ENCODE measurements at regions not wholly inside any gene's neighbourhood (a gene's known extent, or its start where the extent isn't known, plus 50 kb on each side); places are given as distances from the start of the nearest gene placed in this dataset.
"Not testable (repeated sequence)": the region's sequence is repeated elsewhere in the genome, so short reads cannot be mapped to it uniquely, and the experiment has no call there.

DNA sequence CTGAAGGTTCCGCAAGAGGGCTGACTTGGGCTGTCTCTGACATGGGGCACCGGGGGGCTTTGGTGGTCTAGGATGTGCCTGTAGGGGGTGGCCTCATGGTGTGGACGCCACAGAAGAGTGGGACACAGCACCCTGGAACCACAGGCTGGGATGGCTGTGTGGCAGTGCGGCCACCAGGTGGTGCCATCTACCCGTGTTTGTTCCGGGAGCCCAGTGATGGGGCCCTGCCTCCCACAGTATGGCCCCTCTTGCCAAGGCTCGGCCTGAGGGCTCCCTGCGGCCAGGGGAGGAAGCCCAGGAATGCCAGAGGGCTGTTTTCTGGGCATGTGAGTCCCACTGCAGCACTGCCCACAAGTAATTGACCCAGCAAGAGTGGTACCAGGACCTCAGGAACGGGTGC is 180.2 kb upstream of the AKAP13 start:
- TF ChIP-seq, protein P1, sequence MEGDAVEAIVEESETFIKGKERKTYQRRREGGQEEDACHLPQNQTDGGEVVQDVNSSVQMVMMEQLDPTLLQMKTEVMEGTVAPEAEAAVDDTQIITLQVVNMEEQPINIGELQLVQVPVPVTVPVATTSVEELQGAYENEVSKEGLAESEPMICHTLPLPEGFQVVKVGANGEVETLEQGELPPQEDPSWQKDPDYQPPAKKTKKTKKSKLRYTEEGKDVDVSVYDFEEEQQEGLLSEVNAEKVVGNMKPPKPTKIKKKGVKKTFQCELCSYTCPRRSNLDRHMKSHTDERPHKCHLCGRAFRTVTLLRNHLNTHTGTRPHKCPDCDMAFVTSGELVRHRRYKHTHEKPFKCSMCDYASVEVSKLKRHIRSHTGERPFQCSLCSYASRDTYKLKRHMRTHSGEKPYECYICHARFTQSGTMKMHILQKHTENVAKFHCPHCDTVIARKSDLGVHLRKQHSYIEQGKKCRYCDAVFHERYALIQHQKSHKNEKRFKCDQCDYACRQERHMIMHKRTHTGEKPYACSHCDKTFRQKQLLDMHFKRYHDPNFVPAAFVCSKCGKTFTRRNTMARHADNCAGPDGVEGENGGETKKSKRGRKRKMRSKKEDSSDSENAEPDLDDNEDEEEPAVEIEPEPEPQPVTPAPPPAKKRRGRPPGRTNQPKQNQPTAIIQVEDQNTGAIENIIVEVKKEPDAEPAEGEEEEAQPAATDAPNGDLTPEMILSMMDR (conservative IDR thresholded peaks at IDR 0.05; ENCODE audit: low read depth in 2 of 2), result not testable (repeated sequence)
- not testable (repeated sequence) for TF ChIP-seq ZNF114 (CRISPR knock-in tag; IDR thresholded peaks at IDR 0.05); POLR2AphosphoS5 (IDR thresholded peaks at IDR 0.05; ENCODE audit: low read depth); EZH2 (IDR thresholded peaks at IDR 0.05; ENCODE audit: low read depth, unreplicated experiment); JUNB (IDR thresholded peaks at IDR 0.05; ENCODE audit: unreplicated experiment); EZH2phosphoT487 (IDR thresholded peaks at IDR 0.05; ENCODE audit: unreplicated experiment); CREB1 (CRISPR knock-in tag; IDR thresholded peaks at IDR 0.05; ENCODE audit: low read depth); ZNF331 (CRISPR knock-in tag; IDR thresholded peaks at IDR 0.05; ENCODE audit: low read depth)
- TF ChIP-seq, protein P2, sequence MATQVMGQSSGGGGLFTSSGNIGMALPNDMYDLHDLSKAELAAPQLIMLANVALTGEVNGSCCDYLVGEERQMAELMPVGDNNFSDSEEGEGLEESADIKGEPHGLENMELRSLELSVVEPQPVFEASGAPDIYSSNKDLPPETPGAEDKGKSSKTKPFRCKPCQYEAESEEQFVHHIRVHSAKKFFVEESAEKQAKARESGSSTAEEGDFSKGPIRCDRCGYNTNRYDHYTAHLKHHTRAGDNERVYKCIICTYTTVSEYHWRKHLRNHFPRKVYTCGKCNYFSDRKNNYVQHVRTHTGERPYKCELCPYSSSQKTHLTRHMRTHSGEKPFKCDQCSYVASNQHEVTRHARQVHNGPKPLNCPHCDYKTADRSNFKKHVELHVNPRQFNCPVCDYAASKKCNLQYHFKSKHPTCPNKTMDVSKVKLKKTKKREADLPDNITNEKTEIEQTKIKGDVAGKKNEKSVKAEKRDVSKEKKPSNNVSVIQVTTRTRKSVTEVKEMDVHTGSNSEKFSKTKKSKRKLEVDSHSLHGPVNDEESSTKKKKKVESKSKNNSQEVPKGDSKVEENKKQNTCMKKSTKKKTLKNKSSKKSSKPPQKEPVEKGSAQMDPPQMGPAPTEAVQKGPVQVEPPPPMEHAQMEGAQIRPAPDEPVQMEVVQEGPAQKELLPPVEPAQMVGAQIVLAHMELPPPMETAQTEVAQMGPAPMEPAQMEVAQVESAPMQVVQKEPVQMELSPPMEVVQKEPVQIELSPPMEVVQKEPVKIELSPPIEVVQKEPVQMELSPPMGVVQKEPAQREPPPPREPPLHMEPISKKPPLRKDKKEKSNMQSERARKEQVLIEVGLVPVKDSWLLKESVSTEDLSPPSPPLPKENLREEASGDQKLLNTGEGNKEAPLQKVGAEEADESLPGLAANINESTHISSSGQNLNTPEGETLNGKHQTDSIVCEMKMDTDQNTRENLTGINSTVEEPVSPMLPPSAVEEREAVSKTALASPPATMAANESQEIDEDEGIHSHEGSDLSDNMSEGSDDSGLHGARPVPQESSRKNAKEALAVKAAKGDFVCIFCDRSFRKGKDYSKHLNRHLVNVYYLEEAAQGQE (IDR thresholded peaks at IDR 0.05; ENCODE audit: unreplicated experiment), result not testable (repeated sequence)
- TF ChIP-seq, protein P3, sequence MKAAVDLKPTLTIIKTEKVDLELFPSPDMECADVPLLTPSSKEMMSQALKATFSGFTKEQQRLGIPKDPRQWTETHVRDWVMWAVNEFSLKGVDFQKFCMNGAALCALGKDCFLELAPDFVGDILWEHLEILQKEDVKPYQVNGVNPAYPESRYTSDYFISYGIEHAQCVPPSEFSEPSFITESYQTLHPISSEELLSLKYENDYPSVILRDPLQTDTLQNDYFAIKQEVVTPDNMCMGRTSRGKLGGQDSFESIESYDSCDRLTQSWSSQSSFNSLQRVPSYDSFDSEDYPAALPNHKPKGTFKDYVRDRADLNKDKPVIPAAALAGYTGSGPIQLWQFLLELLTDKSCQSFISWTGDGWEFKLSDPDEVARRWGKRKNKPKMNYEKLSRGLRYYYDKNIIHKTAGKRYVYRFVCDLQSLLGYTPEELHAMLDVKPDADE (IDR thresholded peaks at IDR 0.05), result not testable (repeated sequence)
